GM18499 (cell line): ENCODE measurements at regions not wholly inside any gene's neighbourhood (a gene's known extent, or its start where the extent isn't known, plus 50 kb on each side); places are given as distances from the start of the nearest gene placed in this dataset.
"Not testable (repeated sequence)": the region's sequence is repeated elsewhere in the genome, so short reads cannot be mapped to it uniquely, and the experiment has no call there.

ENCODE experiments used
- ATAC-seq: cut with Tn5 transposase; IDR thresholded peaks from one replicate; pipeline ENCODE4 v1.9.1; 2021; ENCODE audit warnings: moderate number of reproducible peaks; ENCODE audit not compliant: insufficient read depth, unreplicated experiment

DNA sequence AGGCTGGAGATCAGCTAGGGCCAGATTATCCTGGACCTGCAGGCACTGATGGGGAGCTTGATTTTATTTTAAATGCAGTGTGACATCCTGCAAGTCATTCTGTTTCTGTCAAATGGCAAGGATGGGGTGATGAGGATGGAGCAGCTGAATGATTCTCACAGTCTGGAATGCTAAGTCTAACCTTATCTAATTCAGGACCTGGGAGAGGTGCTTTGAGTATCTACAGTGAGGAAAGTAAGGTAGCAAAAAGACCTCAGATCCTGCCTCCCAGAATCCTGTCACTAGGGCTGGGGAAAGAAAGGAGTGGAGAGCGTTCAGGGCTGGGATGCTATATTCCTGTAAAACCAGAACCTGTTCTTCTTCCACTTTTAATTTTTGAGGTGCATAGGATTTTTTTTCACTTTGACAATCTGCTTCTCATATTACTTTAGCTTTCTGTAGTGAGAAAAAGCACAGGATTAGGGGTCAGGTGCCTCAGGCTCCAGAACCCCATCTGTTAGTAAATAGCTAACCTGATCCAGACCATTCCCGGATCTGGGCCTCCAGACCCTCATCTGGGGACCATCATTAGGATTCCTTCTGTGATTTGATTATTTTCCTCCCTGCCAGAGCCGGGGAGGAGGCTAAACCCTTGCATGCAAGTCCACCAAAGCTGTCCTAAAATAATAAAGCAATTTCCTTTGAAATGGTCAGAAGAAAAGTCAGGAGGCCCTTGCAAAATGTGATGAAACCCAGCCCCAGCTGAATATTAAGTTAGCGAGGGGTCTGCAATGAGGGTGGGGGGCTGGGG lies 54.7 kb downstream of the ASCL1 start:
- no peak for ATAC-seq

DNA sequence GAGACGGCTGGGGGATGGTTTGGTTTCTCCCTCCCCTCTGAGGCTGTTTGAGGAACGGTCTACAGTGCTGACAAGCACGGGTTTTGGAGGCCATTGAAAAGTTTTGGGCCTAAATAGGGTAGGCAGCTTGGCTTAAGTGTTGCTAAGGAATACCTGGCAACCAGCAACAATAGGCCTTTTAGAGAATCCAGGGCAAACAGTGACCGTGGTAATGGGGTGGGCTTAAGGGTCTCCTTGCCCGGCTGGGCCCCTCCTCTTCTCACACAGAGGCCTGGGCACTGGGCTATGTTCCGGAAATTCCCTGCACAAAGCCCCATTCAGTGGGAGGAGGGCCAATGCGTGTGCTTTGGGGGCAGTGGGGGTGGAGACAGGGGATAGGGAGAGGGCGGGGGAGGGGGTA lies 55.4 kb downstream of the ASCL1 start:
- ATAC-seq = no peak

DNA sequence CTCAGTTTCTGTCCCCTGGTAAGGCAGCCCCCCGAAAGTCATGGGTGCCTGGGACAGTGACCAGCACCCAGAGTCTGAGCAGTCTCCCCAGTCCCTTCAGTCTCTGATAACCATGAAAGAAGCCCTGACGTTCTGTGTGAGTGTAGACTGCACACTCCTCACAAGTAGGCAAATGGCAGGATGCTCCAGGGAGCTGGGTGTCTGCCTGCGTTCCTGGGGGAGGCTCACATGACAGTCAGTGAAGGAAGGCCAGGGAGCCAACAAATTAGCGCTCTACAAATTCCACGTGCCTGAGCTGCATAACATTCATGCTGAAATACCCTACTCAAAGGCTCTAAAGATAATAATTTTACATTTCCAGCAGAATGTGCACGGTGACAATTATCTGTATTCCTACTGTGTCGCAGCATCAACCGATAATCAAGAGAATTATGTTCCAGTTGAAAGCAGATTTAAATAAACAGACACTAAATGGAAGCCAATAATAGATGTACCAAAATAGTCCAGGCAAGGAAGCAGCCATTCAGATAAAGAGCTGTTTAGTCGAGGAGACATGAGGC lies 56.3 kb downstream of the ASCL1 start:
- ATAC-seq = no peak

DNA sequence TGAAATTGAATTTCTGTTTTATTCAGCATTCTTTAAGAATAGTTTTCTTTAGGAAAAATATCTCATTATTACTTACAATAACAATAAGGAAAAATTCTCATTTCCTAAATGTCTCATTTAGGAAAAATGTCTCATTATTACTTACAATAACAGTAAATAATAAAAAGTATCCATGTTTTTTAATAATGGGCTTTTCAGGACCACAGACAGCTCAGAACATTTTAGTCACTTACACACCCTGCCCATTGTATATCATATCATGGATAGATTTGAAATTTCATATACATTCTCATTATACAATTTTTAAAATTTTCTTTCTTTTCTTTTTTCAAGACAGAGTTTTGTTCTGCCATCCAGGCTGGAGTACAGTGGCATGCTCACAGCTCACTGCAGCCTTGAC lies 58.9 kb downstream of the ASCL1 start:
- ATAC-seq = no peak

DNA sequence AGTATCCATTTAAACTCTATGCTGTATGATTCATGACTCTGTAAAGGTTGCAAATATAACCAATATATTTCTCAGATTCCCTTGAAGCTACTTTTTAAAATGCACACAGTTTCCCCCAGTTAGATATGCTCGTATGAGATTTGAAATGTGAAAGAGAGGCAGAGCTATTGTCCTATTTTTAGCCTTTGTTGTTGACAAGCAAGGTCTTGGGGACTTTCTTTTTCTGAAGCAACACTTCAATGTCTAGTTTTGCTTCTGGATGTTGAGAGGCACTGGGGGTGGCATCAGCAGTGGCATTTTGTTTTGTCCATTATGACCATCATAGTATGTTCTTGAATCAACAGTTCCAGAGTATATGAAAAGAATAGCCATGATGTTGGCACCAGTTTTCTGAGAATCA lies 63.4 kb downstream of the ASCL1 start:
- ATAC-seq = no peak

DNA sequence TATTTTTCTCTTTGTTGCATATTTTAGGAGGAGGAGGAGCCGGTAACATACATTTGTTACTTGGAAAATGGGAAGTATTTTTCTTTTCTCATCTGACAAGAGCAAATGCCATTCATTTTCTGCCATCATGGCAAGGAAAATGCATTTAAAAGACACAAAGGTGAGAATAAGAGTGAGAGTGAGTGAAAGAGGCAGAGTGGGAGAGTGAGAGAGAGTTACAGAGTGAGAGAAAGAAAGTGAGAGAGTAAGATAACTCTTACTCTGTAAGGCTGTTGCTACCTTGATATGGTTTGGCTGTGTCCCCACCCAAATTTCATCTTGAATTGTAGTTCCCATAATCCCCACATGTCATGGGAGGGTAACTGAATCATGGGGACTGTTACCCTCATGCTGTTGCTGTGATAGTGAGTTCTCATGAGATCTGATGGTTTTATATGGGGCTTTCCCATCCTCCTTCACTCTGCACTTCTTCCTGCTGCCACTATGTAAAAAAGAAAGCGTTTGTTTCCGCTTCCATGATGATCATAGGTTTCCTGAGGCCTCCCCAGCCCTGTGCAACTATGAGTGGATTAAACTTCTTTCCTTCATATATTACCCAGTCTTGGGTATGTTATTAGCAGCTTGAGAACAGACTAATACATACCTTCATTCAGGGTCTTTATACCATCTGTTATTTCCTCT lies 64.2 kb downstream of the ASCL1 start:
- no peak for ATAC-seq

DNA sequence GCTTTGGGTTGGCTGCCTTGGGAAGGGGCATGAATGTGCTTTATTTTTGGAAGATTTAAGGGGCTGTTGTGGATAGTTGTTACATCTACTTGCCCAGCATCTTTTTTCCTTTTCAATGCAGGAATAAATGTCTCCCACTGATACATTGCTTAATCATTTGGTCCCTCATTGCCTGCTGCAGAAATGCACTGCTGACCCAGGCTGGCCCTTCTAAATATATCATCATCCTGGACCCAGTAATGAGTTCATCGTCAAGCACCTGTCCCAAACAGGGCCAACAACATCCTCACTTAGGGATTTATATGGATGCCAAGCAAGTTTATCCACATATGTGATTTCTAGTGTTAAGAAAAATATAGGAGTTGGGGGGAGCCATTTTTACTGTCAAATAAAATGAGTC lies 67.2 kb downstream of the ASCL1 start:
- ATAC-seq = no peak

DNA sequence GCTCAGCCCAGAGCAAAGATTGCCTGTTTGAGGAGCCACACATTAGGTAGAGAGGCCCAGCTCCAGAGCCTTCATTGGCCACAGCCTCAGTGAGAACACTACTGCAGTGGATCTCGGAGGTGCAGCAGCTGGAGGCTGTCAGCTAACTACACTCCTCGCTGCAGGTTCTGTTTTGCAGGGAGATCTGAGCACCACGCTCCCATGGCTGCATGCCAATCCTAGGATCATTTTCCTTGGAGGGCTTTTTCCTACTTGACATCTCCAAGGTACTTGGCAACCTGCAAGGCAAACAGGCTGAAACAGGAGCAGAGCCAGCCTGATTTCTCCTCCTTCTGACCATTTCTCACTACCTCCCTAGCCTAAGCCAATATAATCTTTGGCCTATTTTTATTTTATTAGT lies 69.2 kb downstream of the ASCL1 start:
- ATAC-seq = not testable (repeated sequence)

DNA sequence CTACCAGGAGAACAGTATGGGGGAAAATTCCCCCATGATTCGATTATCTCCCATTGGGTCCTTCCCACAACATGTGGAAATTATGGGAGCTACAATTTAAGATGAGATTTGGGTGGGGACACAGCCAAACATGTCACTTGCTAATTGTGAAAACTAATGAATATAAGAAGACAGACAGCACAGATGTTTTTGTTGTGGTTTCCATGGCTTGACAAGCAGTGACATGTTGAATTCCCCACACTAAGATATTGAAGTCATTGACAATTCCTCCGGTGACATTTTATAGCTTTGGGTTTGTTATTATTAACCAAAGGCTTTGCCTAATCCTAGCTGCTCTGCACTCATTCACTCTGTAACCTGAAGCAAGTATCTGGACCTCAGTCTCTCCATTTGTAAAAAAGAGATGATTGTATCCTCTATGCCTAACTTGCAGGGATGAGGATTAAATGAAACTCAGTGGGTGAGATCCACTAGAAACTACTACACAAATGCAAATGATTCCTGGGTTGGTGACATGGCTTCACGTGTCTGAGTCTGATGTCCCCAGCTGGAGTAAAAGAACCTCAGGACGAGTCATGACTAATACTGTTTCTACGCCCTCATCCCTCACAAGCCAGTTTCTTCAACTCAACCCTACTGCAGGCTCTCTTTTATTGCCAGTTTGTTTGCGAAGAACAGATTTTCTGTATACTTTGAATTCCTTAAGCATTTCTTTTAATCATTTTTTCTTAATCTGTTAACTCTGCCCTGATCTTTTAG lies 71.6 kb downstream of the ASCL1 start:
- no peak for ATAC-seq

DNA sequence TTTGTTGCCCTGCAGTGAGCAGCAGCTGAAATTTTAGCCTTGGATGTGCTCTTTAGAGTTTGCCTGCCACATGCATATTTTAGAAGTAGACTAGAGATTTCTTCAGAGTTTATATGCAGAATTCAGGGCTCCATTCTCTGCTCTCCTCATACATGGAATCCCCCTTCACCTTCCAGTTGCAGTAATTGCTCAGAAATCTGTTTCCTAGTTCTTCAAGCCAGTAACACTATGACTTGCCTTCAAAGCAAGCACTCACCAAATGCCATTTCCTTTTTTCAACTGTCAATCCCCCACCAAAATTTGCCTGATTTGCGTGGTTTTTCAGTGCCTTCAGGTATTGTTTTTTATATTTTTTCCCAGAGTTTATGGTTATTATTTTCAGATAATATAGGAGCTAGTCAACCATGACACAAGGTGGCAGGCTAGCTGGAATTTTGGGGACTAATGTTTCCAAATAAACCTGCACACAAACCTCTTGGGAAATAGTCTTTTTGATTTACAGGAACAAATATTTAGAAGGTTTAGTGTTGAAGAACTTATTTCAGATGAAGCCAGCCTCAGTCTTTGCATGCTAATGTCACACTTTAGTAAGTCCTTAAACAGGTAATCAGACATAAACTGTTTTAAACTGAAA lies 79.2 kb downstream of the ASCL1 start:
- ATAC-seq = no peak

DNA sequence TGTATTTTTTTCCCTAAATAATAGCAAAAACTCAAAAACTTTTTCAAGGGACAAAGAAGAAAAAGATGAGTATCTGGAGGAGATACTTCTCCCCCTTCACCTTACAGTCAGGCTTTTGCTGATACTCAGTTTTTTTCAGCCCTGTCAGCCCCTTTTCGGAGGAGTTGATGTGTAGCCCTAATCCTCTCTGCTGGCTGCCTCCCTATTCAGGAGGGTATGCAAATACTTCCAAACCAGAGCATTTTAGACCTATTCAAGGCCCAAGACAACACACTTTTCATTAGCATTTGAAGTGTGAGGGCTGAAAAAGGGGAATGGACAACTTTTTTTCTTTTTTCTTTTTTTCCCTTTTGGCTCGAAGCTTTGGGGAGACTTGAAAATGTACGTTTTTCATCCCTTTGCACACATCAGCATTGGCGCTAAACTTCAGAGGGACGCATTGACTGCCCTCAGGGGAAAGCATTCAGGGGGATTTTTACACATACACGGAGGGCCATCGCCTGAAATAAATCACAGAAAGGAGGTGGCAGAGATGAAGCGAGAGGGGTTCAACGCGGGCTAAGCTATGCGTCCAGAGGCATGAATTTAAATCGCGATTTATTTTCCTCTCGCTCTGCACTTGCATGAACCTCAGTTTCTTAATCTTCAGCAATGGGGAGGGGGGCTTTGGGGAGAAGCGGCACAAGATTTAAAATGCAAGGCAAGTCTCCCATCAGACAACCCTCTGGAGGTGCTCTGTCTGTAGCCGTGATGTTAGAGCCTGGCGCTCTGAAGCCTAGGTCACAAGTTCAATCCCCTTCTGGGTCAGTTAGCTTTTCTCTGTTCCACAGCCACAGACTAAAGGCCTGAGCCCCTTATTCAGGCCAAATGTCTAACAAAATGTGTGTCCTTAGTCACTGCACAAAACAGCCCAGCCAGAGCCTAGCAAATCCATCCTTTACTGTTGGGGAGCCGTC lies 86.3 kb downstream of the ASCL1 start:
- no peak for ATAC-seq

DNA sequence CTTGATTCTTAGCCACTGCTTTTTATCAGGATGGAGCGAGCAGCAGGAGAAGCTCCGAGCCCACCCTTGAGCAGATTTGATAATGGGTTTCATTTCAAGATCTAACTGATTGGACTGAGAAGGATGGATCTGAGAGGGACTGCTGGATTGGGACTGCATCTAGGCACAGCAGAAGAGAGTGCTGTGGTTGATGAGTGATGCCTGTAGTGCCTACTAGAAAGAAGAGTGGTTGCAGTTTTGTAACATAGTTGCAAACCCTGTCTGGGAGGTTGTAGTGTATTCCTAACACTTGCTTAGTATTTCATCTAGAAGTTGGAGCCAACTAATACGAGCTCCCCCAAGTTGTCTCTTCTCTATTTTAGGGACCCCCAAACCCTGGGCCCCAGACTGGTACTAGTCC lies 88.7 kb downstream of the ASCL1 start:
- no peak for ATAC-seq

DNA sequence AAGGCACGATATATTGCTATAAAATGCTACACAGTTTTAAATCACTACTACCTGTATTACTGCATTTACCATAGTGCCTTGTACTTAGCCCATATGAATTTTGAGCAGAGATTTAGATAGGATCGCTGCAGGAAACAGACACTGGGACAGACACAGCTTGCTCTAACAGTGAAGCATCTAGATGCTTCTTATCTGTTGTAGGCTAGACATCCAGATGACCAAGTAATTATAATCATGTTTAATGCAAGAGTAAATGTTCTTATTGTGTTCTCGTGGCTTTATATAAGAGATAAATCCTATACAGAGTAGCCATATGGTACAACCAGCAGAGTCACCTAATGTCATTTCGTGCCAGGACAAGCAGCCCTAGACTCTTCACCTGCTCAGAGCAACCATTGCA lies 92.8 kb downstream of the ASCL1 start:
- no peak for ATAC-seq

DNA sequence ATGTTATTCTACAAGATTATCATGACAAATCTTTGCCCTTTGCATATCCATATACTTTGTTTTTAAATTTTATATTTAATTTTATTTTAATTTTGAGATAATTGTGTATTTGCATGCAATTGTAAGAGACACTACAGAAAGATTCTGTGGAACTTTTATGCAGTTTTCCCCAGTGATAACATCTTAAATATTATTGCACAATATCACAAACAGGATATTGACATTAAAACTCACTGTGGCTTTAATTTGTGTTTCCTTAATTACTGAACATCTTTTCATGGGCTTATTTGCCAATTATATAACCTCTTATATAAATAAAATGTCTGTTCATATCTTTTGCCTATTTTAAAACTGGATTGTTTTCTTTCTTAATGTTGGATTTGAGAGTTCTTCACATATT lies 95.6 kb downstream of the ASCL1 start:
- no peak for ATAC-seq

DNA sequence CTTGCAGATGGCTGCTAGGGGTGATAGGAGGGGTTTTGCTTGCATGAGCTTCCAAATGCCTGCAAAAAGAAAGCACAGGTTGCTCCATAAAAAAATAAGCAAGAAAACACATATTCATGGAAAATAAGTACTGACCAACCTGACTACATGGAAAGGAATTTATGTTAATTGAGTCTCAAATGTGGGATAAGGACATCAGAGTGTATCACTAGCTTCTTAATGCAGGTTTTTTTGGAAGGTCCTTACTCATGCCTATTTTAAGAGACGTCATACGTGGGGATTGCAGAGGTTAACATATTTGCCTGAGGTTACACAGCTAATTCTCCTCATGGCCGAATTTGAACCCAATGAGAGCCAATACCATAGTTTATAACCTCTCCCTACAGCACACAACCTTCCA lies 116.2 kb downstream of the ASCL1 start:
- no peak for ATAC-seq

DNA sequence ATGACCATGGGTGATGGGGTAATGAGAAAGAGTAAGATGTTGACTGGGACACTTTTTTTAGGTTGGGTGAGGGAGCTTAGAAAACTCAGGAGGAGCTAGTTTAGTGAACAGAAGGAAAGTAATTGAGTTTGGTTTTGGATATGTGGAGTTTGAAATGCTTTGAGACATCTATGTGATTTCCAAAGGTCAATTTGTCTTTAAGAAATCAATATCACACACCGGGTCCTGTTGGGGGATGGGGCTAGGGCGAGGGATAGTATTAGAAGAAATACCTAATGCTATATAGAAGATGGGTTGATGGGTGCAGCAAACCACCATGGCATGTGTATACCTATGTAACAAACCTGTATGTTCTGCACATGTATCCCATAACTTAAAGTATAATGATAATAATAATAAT lies 118.4 kb downstream of the ASCL1 start:
- ATAC-seq = no peak

DNA sequence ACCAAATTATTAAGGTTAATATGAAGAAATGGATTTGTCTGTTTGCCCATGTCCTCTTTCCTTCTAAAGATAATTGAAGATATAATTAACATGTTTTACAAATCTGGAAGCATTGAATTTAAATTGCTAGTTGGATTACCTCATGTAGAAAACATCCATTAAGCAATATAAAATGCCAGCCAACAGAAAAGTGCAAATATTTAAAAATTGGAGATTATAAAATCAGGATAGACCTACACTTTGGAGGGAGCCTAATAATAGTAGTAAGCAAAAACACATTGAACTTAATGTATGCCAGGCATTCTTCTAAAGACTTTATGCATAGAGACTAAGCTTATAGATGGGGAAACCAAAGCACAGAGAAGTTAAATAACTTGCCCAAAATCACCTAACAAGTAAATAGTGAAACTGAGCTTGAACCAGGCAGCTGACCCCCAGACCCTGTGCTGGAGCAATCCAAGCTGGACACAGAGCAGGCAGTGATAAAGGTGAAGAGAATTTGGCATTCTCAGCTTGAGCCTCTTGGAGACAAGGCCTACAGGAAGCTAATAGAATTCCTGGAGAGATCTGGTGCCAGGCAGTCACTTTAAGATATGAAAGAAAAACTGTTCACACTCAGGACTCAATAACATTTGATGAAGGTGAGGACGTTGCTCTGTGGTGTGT lies 119.8 kb downstream of the ASCL1 start:
- no peak for ATAC-seq

DNA sequence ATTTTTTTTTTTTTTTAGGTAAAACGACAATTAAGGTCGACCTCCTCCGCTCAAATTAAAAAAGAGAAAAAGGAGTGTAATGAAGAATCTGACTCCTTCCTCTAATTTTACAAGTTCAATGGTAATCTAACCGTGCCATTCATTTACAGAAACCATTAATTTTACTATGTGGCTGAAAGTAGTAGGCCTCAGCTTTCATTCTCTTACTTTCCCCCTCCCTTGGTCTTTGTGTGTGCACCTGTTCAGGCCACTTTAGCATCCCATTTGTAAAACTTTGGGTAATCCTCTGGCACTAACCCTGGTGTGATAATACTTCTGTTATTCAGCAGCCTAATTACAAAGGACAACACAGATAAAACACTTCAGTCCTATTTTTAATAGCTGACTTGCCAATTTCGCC lies 128.1 kb downstream of the ASCL1 start:
- ATAC-seq = no peak

DNA sequence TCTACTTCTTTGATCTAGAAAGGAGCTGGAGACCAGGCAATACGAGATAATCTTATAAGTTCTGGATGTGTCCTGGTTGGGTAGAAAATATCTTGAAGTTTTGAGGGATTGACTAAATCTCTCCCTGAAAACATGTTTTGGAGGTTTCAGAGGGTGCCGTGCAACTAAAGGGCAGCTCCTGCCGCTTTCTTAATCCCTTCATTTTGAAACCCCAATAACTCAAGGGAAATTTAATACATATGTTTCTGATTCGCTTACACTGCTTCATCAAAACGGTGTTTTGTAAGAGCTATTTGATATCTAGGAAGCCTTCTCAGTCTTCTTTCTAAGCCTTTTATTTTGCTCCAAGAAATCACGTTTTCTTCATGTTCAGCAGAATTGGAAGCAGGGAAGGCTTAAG lies 129.0 kb downstream of the ASCL1 start:
- ATAC-seq = no peak
